WTC11 (cell line): ENCODE measurements at regions not wholly inside any gene's neighbourhood (a gene's known extent, or its start where the extent isn't known, plus 50 kb on each side); places are given as distances from the start of the nearest gene placed in this dataset.

ENCODE experiments used
- ATAC-seq: fragments of 200-7000 bp; cut with Tn5 transposase; 2 replicates; pipeline ENCODE4 v1.10.0; 2021; ENCODE audit warnings: mild to moderate bottlenecking, moderate library complexity
- CTCF ChIA-PET: fragments of 300-600 bp; sonication (Branson Sonifier 250); formaldehyde crosslinking; loops from one replicate; lab custom pipeline; 2021; ENCODE audit warnings: antibody characterized with exemption; lab: Charles Lee
- POLR2A ChIA-PET: fragments of 350-600 bp; sonication (Branson Sonifier 250); formaldehyde crosslinking; loops from one replicate; lab custom pipeline; 2021; ENCODE audit warnings: antibody characterized with exemption; lab: Charles Lee
- DNase-seq: peaks from one replicate; pipeline ENCODE4 v3.0.0; 2021; ENCODE audit warnings: low spot score
- H3K27ac Mint-ChIP-seq: 2 replicates; pipeline ENCODE4 v1.8.0; 2021; ENCODE audit warnings: mixed read lengths
- H3K27me3 Mint-ChIP-seq: 2 replicates; pipeline ENCODE4 v1.8.0; 2021; ENCODE audit warnings: low read depth, mild to moderate bottlenecking, moderate library complexity, mixed read lengths
- H3K36me3 Mint-ChIP-seq: 2 replicates; pipeline ENCODE4 v1.8.0; 2021; ENCODE audit warnings: mixed read lengths
- H3K4me1 Mint-ChIP-seq: 2 replicates; pipeline ENCODE4 v1.8.0; 2022; ENCODE audit warnings: mixed read lengths
- H3K4me3 Mint-ChIP-seq: 2 replicates; pipeline ENCODE4 v1.8.0; 2021; ENCODE audit warnings: mild to moderate bottlenecking, moderate library complexity, mixed read lengths
- H3K9me3 Mint-ChIP-seq: 2 replicates; pipeline ENCODE4 v1.8.0; 2021; ENCODE audit warnings: mixed read lengths
- ATF1 ChIP-seq: sonication (generic); formaldehyde crosslinking; IDR thresholded peaks from 2 replicates; pipeline ENCODE4 v1.8.1; 2023; ENCODE audit warnings: mild to moderate bottlenecking, moderate library complexity, missing genetic modification reagents
- IRF2 ChIP-seq: sonication (generic); formaldehyde crosslinking; IDR thresholded peaks from 2 replicates; pipeline ENCODE4 v1.8.0; 2022; ENCODE audit warnings: low read depth, missing genetic modification reagents, borderline replicate concordance
- NFATC4 ChIP-seq: fragments of 250-450 bp; sonication (Bioruptor Pico); IDR thresholded peaks from 2 replicates; pipeline ENCODE4 v1.9.0; 2021; ENCODE audit warnings: mild to moderate bottlenecking
- NR1H2 ChIP-seq: sonication (generic); formaldehyde crosslinking; IDR thresholded peaks from 2 replicates; pipeline ENCODE4 v1.9.0; 2021; ENCODE audit warnings: mild to moderate bottlenecking, moderate library complexity, missing genetic modification reagents
- SMAD4 ChIP-seq: sonication (generic); formaldehyde crosslinking; IDR thresholded peaks from 2 replicates; pipeline ENCODE4 v1.8.0; 2022; ENCODE audit warnings: mild to moderate bottlenecking, missing genetic modification reagents
- ZNF121 ChIP-seq: sonication (generic); formaldehyde crosslinking; IDR thresholded peaks from 2 replicates; pipeline ENCODE4 v1.8.0; 2023; ENCODE audit warnings: missing genetic modification reagents
- ZNF423 ChIP-seq: fragments of 250-450 bp; sonication (Bioruptor Pico); IDR thresholded peaks from 2 replicates; pipeline ENCODE4 v2.1.2; 2022; ENCODE audit warnings: mild to moderate bottlenecking, moderate library complexity
- ZNF671 ChIP-seq: fragments of 250-450 bp; sonication (Bioruptor Pico); IDR thresholded peaks from 2 replicates; pipeline ENCODE4 v1.8.0; 2021; ENCODE audit warnings: mild to moderate bottlenecking
- TF ChIP-seq, protein P1 (sequence below): sonication (generic); formaldehyde crosslinking; IDR thresholded peaks from 2 replicates; pipeline ENCODE4 v1.8.0; 2023; ENCODE audit warnings: mild to moderate bottlenecking, missing genetic modification reagents
- TF ChIP-seq, protein P2 (sequence below): sonication (generic); formaldehyde crosslinking; IDR thresholded peaks from 2 replicates; pipeline ENCODE4 v1.8.1; 2022; ENCODE audit warnings: mild to moderate bottlenecking, moderate library complexity, missing genetic modification reagents
- TF ChIP-seq, protein P3 (sequence below): sonication (generic); formaldehyde crosslinking; IDR thresholded peaks from 2 replicates; pipeline ENCODE4 v1.8.0; 2023; ENCODE audit warnings: missing genetic modification reagents, mild to moderate bottlenecking, borderline replicate concordance
- TF ChIP-seq, protein P4 (sequence below): fragments of 250-450 bp; sonication (Bioruptor Pico); IDR thresholded peaks from 2 replicates; pipeline ENCODE4 v1.8.0; 2021; ENCODE audit warnings: mild to moderate bottlenecking
- TF ChIP-seq, protein P5 (sequence below): fragments of 250-450 bp; sonication (Bioruptor Pico); IDR thresholded peaks from 2 replicates; pipeline ENCODE4 v1.9.0; 2021; ENCODE audit warnings: mild to moderate bottlenecking, borderline replicate concordance
- TF ChIP-seq, protein P6 (sequence below): sonication (generic); formaldehyde crosslinking; conservative IDR thresholded peaks from 2 replicates; pipeline ENCODE4 v1.8.1; 2022; ENCODE audit warnings: mild to moderate bottlenecking, missing genetic modification reagents
- TF ChIP-seq, protein P7 (sequence below): sonication (generic); formaldehyde crosslinking; IDR thresholded peaks from 2 replicates; pipeline ENCODE4 v1.8.1; 2023; ENCODE audit warnings: mild to moderate bottlenecking, missing genetic modification reagents, moderate library complexity

DNA sequence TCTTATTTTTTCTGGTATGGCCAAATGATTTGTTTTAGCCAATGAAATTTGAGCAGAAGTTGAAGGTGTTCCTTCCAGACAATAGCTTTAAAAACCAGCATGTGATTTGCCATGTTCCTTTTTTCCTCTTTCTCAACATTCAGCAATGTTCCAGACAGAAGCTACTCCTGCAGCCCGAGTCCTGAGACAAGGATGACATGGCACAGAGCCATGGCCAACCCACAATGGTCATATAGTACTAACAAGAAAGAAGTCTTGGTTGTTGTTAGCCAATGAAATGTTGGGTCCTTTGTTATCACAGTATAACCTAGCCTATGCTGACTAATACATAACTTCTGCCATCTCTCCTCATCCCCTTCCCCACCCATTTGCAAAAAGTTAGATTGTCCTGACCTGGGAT lies 211.1 kb upstream of the STT3B start:
- no peak for DNase-seq
- ChIA-PET CTCF (no interaction called here), POLR2A (no interaction called here)
- no peaks in the 10 kb centered on the region for H3K4me1 Mint-ChIP-seq
- H3K27me3 Mint-ChIP-seq, result no peaks in the 10 kb centered on the region; the same call in 1 of the 2 replicates
- ATAC-seq, result no peak
- H3K36me3 Mint-ChIP-seq, result peaks cover 2% of the 10 kb centered on the region
- TF ChIP-seq, protein P1, sequence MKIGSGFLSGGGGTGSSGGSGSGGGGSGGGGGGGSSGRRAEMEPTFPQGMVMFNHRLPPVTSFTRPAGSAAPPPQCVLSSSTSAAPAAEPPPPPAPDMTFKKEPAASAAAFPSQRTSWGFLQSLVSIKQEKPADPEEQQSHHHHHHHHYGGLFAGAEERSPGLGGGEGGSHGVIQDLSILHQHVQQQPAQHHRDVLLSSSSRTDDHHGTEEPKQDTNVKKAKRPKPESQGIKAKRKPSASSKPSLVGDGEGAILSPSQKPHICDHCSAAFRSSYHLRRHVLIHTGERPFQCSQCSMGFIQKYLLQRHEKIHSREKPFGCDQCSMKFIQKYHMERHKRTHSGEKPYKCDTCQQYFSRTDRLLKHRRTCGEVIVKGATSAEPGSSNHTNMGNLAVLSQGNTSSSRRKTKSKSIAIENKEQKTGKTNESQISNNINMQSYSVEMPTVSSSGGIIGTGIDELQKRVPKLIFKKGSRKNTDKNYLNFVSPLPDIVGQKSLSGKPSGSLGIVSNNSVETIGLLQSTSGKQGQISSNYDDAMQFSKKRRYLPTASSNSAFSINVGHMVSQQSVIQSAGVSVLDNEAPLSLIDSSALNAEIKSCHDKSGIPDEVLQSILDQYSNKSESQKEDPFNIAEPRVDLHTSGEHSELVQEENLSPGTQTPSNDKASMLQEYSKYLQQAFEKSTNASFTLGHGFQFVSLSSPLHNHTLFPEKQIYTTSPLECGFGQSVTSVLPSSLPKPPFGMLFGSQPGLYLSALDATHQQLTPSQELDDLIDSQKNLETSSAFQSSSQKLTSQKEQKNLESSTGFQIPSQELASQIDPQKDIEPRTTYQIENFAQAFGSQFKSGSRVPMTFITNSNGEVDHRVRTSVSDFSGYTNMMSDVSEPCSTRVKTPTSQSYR (CRISPR knock-in tag), result no peak
- TF ChIP-seq, protein P2, sequence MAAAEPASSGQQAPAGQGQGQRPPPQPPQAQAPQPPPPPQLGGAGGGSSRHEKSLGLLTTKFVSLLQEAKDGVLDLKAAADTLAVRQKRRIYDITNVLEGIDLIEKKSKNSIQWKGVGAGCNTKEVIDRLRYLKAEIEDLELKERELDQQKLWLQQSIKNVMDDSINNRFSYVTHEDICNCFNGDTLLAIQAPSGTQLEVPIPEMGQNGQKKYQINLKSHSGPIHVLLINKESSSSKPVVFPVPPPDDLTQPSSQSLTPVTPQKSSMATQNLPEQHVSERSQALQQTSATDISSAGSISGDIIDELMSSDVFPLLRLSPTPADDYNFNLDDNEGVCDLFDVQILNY (CRISPR knock-in tag), result no peak
- no peak for TF ChIP-seq NR1H2 (CRISPR knock-in tag)
- TF ChIP-seq ATF1 (CRISPR knock-in tag), result no peak
- TF ChIP-seq ZNF671 (CRISPR knock-in tag), result no peak
- TF ChIP-seq, protein P3, sequence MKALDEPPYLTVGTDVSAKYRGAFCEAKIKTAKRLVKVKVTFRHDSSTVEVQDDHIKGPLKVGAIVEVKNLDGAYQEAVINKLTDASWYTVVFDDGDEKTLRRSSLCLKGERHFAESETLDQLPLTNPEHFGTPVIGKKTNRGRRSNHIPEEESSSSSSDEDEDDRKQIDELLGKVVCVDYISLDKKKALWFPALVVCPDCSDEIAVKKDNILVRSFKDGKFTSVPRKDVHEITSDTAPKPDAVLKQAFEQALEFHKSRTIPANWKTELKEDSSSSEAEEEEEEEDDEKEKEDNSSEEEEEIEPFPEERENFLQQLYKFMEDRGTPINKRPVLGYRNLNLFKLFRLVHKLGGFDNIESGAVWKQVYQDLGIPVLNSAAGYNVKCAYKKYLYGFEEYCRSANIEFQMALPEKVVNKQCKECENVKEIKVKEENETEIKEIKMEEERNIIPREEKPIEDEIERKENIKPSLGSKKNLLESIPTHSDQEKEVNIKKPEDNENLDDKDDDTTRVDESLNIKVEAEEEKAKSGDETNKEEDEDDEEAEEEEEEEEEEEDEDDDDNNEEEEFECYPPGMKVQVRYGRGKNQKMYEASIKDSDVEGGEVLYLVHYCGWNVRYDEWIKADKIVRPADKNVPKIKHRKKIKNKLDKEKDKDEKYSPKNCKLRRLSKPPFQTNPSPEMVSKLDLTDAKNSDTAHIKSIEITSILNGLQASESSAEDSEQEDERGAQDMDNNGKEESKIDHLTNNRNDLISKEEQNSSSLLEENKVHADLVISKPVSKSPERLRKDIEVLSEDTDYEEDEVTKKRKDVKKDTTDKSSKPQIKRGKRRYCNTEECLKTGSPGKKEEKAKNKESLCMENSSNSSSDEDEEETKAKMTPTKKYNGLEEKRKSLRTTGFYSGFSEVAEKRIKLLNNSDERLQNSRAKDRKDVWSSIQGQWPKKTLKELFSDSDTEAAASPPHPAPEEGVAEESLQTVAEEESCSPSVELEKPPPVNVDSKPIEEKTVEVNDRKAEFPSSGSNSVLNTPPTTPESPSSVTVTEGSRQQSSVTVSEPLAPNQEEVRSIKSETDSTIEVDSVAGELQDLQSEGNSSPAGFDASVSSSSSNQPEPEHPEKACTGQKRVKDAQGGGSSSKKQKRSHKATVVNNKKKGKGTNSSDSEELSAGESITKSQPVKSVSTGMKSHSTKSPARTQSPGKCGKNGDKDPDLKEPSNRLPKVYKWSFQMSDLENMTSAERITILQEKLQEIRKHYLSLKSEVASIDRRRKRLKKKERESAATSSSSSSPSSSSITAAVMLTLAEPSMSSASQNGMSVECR (CRISPR knock-in tag), result no peak
- TF ChIP-seq NFATC4 (CRISPR knock-in tag), result no peak
- no peak for TF ChIP-seq ZNF423
- TF ChIP-seq, protein P4, sequence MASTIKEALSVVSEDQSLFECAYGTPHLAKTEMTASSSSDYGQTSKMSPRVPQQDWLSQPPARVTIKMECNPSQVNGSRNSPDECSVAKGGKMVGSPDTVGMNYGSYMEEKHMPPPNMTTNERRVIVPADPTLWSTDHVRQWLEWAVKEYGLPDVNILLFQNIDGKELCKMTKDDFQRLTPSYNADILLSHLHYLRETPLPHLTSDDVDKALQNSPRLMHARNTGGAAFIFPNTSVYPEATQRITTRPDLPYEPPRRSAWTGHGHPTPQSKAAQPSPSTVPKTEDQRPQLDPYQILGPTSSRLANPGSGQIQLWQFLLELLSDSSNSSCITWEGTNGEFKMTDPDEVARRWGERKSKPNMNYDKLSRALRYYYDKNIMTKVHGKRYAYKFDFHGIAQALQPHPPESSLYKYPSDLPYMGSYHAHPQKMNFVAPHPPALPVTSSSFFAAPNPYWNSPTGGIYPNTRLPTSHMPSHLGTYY (CRISPR knock-in tag), result no peak
- TF ChIP-seq, protein P5, sequence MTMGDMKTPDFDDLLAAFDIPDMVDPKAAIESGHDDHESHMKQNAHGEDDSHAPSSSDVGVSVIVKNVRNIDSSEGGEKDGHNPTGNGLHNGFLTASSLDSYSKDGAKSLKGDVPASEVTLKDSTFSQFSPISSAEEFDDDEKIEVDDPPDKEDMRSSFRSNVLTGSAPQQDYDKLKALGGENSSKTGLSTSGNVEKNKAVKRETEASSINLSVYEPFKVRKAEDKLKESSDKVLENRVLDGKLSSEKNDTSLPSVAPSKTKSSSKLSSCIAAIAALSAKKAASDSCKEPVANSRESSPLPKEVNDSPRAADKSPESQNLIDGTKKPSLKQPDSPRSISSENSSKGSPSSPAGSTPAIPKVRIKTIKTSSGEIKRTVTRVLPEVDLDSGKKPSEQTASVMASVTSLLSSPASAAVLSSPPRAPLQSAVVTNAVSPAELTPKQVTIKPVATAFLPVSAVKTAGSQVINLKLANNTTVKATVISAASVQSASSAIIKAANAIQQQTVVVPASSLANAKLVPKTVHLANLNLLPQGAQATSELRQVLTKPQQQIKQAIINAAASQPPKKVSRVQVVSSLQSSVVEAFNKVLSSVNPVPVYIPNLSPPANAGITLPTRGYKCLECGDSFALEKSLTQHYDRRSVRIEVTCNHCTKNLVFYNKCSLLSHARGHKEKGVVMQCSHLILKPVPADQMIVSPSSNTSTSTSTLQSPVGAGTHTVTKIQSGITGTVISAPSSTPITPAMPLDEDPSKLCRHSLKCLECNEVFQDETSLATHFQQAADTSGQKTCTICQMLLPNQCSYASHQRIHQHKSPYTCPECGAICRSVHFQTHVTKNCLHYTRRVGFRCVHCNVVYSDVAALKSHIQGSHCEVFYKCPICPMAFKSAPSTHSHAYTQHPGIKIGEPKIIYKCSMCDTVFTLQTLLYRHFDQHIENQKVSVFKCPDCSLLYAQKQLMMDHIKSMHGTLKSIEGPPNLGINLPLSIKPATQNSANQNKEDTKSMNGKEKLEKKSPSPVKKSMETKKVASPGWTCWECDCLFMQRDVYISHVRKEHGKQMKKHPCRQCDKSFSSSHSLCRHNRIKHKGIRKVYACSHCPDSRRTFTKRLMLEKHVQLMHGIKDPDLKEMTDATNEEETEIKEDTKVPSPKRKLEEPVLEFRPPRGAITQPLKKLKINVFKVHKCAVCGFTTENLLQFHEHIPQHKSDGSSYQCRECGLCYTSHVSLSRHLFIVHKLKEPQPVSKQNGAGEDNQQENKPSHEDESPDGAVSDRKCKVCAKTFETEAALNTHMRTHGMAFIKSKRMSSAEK, result no peak
- TF ChIP-seq, protein P6, sequence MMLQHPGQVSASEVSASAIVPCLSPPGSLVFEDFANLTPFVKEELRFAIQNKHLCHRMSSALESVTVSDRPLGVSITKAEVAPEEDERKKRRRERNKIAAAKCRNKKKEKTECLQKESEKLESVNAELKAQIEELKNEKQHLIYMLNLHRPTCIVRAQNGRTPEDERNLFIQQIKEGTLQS, result no peak
- no peak for TF ChIP-seq SMAD4 (CRISPR knock-in tag)
- TF ChIP-seq, protein P7, sequence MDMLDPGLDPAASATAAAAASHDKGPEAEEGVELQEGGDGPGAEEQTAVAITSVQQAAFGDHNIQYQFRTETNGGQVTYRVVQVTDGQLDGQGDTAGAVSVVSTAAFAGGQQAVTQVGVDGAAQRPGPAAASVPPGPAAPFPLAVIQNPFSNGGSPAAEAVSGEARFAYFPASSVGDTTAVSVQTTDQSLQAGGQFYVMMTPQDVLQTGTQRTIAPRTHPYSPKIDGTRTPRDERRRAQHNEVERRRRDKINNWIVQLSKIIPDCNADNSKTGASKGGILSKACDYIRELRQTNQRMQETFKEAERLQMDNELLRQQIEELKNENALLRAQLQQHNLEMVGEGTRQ, result no peak
- TF ChIP-seq IRF2 (CRISPR knock-in tag), result no peak
- TF ChIP-seq ZNF121 (CRISPR knock-in tag), result no peak
- peaks cover 18% of the 10 kb centered on the region for H3K9me3 Mint-ChIP-seq
- H3K27ac Mint-ChIP-seq, result no peak overlapping the region
- H3K4me3 Mint-ChIP-seq, result no peak overlapping the region
